ENCODE measurements at regions not wholly inside any gene's neighbourhood (a gene's known extent, or its start where the extent isn't known, plus 50 kb on each side); places are given as distances from the start of the nearest gene placed in this dataset.

DNA sequence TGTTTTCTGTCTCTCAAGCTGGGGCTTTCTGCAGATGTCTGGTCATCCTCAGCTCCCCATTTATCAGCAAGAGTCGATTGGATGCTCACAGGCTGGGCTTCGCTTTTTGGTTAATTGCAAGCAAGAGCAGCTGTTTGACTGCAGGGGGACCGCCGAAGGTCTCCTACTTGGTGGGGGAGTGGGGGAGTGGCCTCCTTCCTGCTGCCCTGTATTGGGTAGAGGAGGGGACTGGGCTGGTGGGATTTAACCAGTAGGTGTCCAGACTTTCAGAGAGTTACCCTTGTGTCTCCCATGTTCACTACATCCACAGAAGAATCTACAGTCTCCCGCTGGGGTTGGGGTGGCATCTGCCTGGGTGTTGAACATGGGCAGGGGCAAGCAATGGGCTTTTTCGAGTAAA, 78.7 kb downstream of the PLXNA1 start:
- TF ChIP-seq POLR2AphosphoS5 (IDR thresholded peaks at IDR 0.05; ENCODE audit: low read depth): no peak
- TF ChIP-seq CTCF (conservative IDR thresholded peaks at IDR 0.05; ENCODE audit: low read depth in 2 of 2): no peak
- no peak for TF ChIP-seq EZH2phosphoT487 (IDR thresholded peaks at IDR 0.05; ENCODE audit: unreplicated experiment)
- TF ChIP-seq CREB1 (CRISPR knock-in tag; IDR thresholded peaks at IDR 0.05; ENCODE audit: low read depth): no peak
- no peak for TF ChIP-seq EZH2 (IDR thresholded peaks at IDR 0.05; ENCODE audit: low read depth, unreplicated experiment)
- TF ChIP-seq ZNF331 (CRISPR knock-in tag; IDR thresholded peaks at IDR 0.05; ENCODE audit: low read depth): no peak
- TF ChIP-seq, protein P1, sequence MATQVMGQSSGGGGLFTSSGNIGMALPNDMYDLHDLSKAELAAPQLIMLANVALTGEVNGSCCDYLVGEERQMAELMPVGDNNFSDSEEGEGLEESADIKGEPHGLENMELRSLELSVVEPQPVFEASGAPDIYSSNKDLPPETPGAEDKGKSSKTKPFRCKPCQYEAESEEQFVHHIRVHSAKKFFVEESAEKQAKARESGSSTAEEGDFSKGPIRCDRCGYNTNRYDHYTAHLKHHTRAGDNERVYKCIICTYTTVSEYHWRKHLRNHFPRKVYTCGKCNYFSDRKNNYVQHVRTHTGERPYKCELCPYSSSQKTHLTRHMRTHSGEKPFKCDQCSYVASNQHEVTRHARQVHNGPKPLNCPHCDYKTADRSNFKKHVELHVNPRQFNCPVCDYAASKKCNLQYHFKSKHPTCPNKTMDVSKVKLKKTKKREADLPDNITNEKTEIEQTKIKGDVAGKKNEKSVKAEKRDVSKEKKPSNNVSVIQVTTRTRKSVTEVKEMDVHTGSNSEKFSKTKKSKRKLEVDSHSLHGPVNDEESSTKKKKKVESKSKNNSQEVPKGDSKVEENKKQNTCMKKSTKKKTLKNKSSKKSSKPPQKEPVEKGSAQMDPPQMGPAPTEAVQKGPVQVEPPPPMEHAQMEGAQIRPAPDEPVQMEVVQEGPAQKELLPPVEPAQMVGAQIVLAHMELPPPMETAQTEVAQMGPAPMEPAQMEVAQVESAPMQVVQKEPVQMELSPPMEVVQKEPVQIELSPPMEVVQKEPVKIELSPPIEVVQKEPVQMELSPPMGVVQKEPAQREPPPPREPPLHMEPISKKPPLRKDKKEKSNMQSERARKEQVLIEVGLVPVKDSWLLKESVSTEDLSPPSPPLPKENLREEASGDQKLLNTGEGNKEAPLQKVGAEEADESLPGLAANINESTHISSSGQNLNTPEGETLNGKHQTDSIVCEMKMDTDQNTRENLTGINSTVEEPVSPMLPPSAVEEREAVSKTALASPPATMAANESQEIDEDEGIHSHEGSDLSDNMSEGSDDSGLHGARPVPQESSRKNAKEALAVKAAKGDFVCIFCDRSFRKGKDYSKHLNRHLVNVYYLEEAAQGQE (IDR thresholded peaks at IDR 0.05; ENCODE audit: unreplicated experiment): no peak
- no peak for TF ChIP-seq ZNF114 (CRISPR knock-in tag; IDR thresholded peaks at IDR 0.05)
- no peak for TF ChIP-seq JUNB (IDR thresholded peaks at IDR 0.05; ENCODE audit: unreplicated experiment)
- no peak for TF ChIP-seq STAT1 (IDR thresholded peaks at IDR 0.05; ENCODE audit: unreplicated experiment)
- TF ChIP-seq ETS1 (IDR thresholded peaks at IDR 0.05): no peak
- no peak for TF ChIP-seq NANOG (IDR thresholded peaks at IDR 0.05; ENCODE audit: borderline replicate concordance)
- TF ChIP-seq ZNF462 (CRISPR knock-in tag; IDR thresholded peaks at IDR 0.05): no peak

Data from GM23338 (cell line).